ENCODE measurements at regions not wholly inside any gene's neighbourhood (a gene's known extent, or its start where the extent isn't known, plus 50 kb on each side); places are given as distances from the start of the nearest gene placed in this dataset.

GRCh38 chr16:9695152-9695551 is 487.1 kb downstream of the GRIN2A start:
- TF ChIP-seq CTCF (IDR thresholded peaks at IDR 0.05; ENCODE audit: low read depth, low read length) (no peak), POLR2A (IDR thresholded peaks at IDR 0.05; ENCODE audit: extremely low read depth, insufficient read length) (no peak), MYC (IDR thresholded peaks at IDR 0.05; ENCODE audit: low read depth, low read length) (no peak)

All from NB4 (cell line).